ENCODE measurements at regions not wholly inside any gene's neighbourhood (a gene's known extent, or its start where the extent isn't known, plus 50 kb on each side); places are given as distances from the start of the nearest gene placed in this dataset.

- FAIRE-seq (no peak), DNase-seq (ENCODE audit: low read depth) (no peak)
- H3K4me1 ChIP-seq (ENCODE audit: insufficient read depth, low read length) = no peaks in the 10 kb centered on the region
- no peak overlapping the region for H2AFZ ChIP-seq (ENCODE audit: low read depth, low read length)
- Mint-ChIP-seq H3K4me3 (ENCODE audit: unreplicated experiment) (no peak overlapping the region), H3K27ac (ENCODE audit: unreplicated experiment) (no peak overlapping the region), H3K27me3 (ENCODE audit: low read depth, unreplicated experiment) (no peaks in the 10 kb centered on the region), H3K4me1 (ENCODE audit: low read depth, unreplicated experiment) (no peaks in the 10 kb centered on the region), H3K36me3 (ENCODE audit: low read depth, unreplicated experiment) (no peaks in the 10 kb centered on the region), H3K9me3 (ENCODE audit: unreplicated experiment) (no peaks in the 10 kb centered on the region)
- no peaks in the 10 kb centered on the region for H3K9me3 ChIP-seq (ENCODE audit: insufficient read depth, low read depth, low read length)
- H3K27ac ChIP-seq (ENCODE audit: low read depth, low read length) = no peak overlapping the region
- H3K4me2 ChIP-seq (ENCODE audit: low read length) = no peak overlapping the region
- H3K79me2 ChIP-seq (ENCODE audit: insufficient read depth, low read length) = no peaks in the 10 kb centered on the region
- H4K20me1 ChIP-seq (ENCODE audit: insufficient read depth, low read length) = no peaks in the 10 kb centered on the region
- H3K27me3 ChIP-seq (ENCODE audit: insufficient read depth, low read length) = no peaks in the 10 kb centered on the region
- no peaks in the 10 kb centered on the region for H3K36me3 ChIP-seq (ENCODE audit: insufficient read depth, low read length)
- H3K9ac ChIP-seq (ENCODE audit: low read length) = no peak overlapping the region
- TF ChIP-seq EZH2 (IDR thresholded peaks at IDR 0.05; ENCODE audit: insufficient read depth, low read length) (no peak), CTCF (IDR thresholded peaks at IDR 0.05; ENCODE audit: insufficient read depth, low read depth, low read length) (no peak)
- no peak overlapping the region for H3K4me3 ChIP-seq (ENCODE audit: insufficient read depth, low read depth, low read length)
Measured at GRCh38 chr10:9733766-9734165, 1283.9 kb upstream of the CELF2 start.

GRCh38 chr10:9734218-9734617 lies 1283.5 kb upstream of the CELF2 start:
- no peaks in the 10 kb centered on the region for H4K20me1 ChIP-seq (ENCODE audit: insufficient read depth, low read length)
- no peaks in the 10 kb centered on the region for H3K36me3 Mint-ChIP-seq (ENCODE audit: low read depth, unreplicated experiment)
- no peaks in the 10 kb centered on the region for H3K79me2 ChIP-seq (ENCODE audit: insufficient read depth, low read length)
- H3K9ac ChIP-seq (ENCODE audit: low read length) = no peak overlapping the region
- no peaks in the 10 kb centered on the region for H3K27me3 ChIP-seq (ENCODE audit: insufficient read depth, low read length)
- no peak overlapping the region for H3K4me2 ChIP-seq (ENCODE audit: low read length)
- H2AFZ ChIP-seq (ENCODE audit: low read depth, low read length) = no peak overlapping the region
- no peak for FAIRE-seq
- H3K36me3 ChIP-seq (ENCODE audit: insufficient read depth, low read length) = no peaks in the 10 kb centered on the region
- no peak for DNase-seq (ENCODE audit: low read depth)
- no peaks in the 10 kb centered on the region for H3K9me3 Mint-ChIP-seq (ENCODE audit: unreplicated experiment)
- H3K4me3 ChIP-seq (ENCODE audit: insufficient read depth, low read depth, low read length) = no peak overlapping the region
- H3K4me1 Mint-ChIP-seq (ENCODE audit: low read depth, unreplicated experiment) = no peaks in the 10 kb centered on the region
- no peaks in the 10 kb centered on the region for H3K4me1 ChIP-seq (ENCODE audit: insufficient read depth, low read length)
- no peak overlapping the region for H3K4me3 Mint-ChIP-seq (ENCODE audit: unreplicated experiment)
- no peaks in the 10 kb centered on the region for H3K9me3 ChIP-seq (ENCODE audit: insufficient read depth, low read depth, low read length)
- H3K27ac ChIP-seq (ENCODE audit: low read depth, low read length) = no peak overlapping the region
- no peak for TF ChIP-seq EZH2 (IDR thresholded peaks at IDR 0.05; ENCODE audit: insufficient read depth, low read length)
- no peak for TF ChIP-seq CTCF (IDR thresholded peaks at IDR 0.05; ENCODE audit: insufficient read depth, low read depth, low read length)
- H3K27me3 Mint-ChIP-seq (ENCODE audit: low read depth, unreplicated experiment) = no peaks in the 10 kb centered on the region
- no peak overlapping the region for H3K27ac Mint-ChIP-seq (ENCODE audit: unreplicated experiment)

- Mint-ChIP-seq H3K4me3 (ENCODE audit: unreplicated experiment) (no peak overlapping the region), H3K4me1 (ENCODE audit: low read depth, unreplicated experiment) (no peaks in the 10 kb centered on the region)
- H3K9me3 ChIP-seq (ENCODE audit: insufficient read depth, low read depth, low read length) = no peaks in the 10 kb centered on the region
Measured at GRCh38 chr10:9735731-9736130, 1281.9 kb upstream of the CELF2 start.

More at GRCh38 chr10:9735731-9736130, 1281.9 kb upstream of the CELF2 start:
- no peak overlapping the region for H3K4me2 ChIP-seq (ENCODE audit: low read length)
- Mint-ChIP-seq H3K27ac (ENCODE audit: unreplicated experiment) (no peak overlapping the region), H3K27me3 (ENCODE audit: low read depth, unreplicated experiment) (no peaks in the 10 kb centered on the region), H3K9me3 (ENCODE audit: unreplicated experiment) (no peaks in the 10 kb centered on the region), H3K36me3 (ENCODE audit: low read depth, unreplicated experiment) (no peaks in the 10 kb centered on the region)
- no peaks in the 10 kb centered on the region for H4K20me1 ChIP-seq (ENCODE audit: insufficient read depth, low read length)
- no peaks in the 10 kb centered on the region for H3K27me3 ChIP-seq (ENCODE audit: insufficient read depth, low read length)
- TF ChIP-seq EZH2 (IDR thresholded peaks at IDR 0.05; ENCODE audit: insufficient read depth, low read length) = no peak
- TF ChIP-seq CTCF (IDR thresholded peaks at IDR 0.05; ENCODE audit: insufficient read depth, low read depth, low read length) = no peak
- no peaks in the 10 kb centered on the region for H3K4me1 ChIP-seq (ENCODE audit: insufficient read depth, low read length)
- no peaks in the 10 kb centered on the region for H3K36me3 ChIP-seq (ENCODE audit: insufficient read depth, low read length)
- no peak overlapping the region for H2AFZ ChIP-seq (ENCODE audit: low read depth, low read length)
- no peak for FAIRE-seq
- H3K27ac ChIP-seq (ENCODE audit: low read depth, low read length) = no peak overlapping the region
- no peak overlapping the region for H3K4me3 ChIP-seq (ENCODE audit: insufficient read depth, low read depth, low read length)
- H3K79me2 ChIP-seq (ENCODE audit: insufficient read depth, low read length) = no peaks in the 10 kb centered on the region
- DNase-seq (ENCODE audit: low read depth) = no peak
- H3K9ac ChIP-seq (ENCODE audit: low read length) = no peak overlapping the region
